ENCODE measurements at regions not wholly inside any gene's neighbourhood (a gene's known extent, or its start where the extent isn't known, plus 50 kb on each side); places are given as distances from the start of the nearest gene placed in this dataset.

- no peak for TF ChIP-seq CHD7 (IDR thresholded peaks at IDR 0.05; ENCODE audit: insufficient replicate concordance, low read length)
Measured at GRCh38 chr5:18563853-18564252, 929.6 kb downstream of the TAF11L14 start (continued).

All from H1 (cell line).